Liver (tissue), 3 donors: ENCODE measurements at regions not wholly inside any gene's neighbourhood (a gene's known extent, or its start where the extent isn't known, plus 50 kb on each side); places are given as distances from the start of the nearest gene placed in this dataset.

Source experiments
- EGR1 ChIP-seq, 2 donors: IDR thresholded peaks; 2 replicates each; pipeline ENCODE4 v1.6.1; 2016 to 2018; ENCODE audit warnings: antibody characterized with exemption in 2 of 2, low read depth in 2 of 2
- GABPA ChIP-seq, 2 donors: IDR thresholded peaks in 1 of 2; conservative IDR thresholded peaks in 1 of 2; 2 replicates each; pipeline ENCODE4 v1.6.1; 2016; ENCODE audit warnings: antibody characterized with exemption in 2 of 2, mild to moderate bottlenecking in 1 of 2, moderate library complexity in 1 of 2
- HNF4G ChIP-seq: IDR thresholded peaks from 2 replicates; pipeline ENCODE4 v1.6.1; 2016; ENCODE audit warnings: antibody characterized with exemption
- JUND ChIP-seq, 2 donors: IDR thresholded peaks; 2 replicates each; pipeline ENCODE4 v1.6.1; 2016; ENCODE audit warnings: antibody characterized with exemption in 2 of 2
- RAD21 ChIP-seq, 2 donors: IDR thresholded peaks; 2 replicates each; pipeline ENCODE4 v1.6.1; 2016; ENCODE audit warnings: antibody characterized with exemption in 2 of 2, mild to moderate bottlenecking in 2 of 2
- TF ChIP-seq, protein P1 (sequence below): fragments of 150-350 bp; IDR thresholded peaks from 2 replicates; pipeline ENCODE4 v1.5.1; 2017; ENCODE audit warnings: improper control_type of control experiment, low read depth, low read length; ENCODE audit not compliant: missing input control
- TF ChIP-seq, protein P2 (sequence below): IDR thresholded peaks from 2 replicates; pipeline ENCODE4 v1.6.1; 2016; ENCODE audit warnings: antibody characterized with exemption, mild to moderate bottlenecking
- TF ChIP-seq, protein P3 (sequence below): IDR thresholded peaks from 2 replicates; pipeline ENCODE4 v1.6.1; 2016; ENCODE audit warnings: antibody characterized with exemption
- TF ChIP-seq, protein P4 (sequence below): IDR thresholded peaks from 2 replicates; pipeline ENCODE4 v1.6.1; 2016; ENCODE audit warnings: antibody characterized with exemption
- donor health status: healthy.
- donor health status: healthy.

GRCh38 chr10:44745920-44746319 lies 165.2 kb upstream of the TMEM72 start:
- TF ChIP-seq, protein P1, sequence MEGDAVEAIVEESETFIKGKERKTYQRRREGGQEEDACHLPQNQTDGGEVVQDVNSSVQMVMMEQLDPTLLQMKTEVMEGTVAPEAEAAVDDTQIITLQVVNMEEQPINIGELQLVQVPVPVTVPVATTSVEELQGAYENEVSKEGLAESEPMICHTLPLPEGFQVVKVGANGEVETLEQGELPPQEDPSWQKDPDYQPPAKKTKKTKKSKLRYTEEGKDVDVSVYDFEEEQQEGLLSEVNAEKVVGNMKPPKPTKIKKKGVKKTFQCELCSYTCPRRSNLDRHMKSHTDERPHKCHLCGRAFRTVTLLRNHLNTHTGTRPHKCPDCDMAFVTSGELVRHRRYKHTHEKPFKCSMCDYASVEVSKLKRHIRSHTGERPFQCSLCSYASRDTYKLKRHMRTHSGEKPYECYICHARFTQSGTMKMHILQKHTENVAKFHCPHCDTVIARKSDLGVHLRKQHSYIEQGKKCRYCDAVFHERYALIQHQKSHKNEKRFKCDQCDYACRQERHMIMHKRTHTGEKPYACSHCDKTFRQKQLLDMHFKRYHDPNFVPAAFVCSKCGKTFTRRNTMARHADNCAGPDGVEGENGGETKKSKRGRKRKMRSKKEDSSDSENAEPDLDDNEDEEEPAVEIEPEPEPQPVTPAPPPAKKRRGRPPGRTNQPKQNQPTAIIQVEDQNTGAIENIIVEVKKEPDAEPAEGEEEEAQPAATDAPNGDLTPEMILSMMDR: no peak
- TF ChIP-seq, protein P2, sequence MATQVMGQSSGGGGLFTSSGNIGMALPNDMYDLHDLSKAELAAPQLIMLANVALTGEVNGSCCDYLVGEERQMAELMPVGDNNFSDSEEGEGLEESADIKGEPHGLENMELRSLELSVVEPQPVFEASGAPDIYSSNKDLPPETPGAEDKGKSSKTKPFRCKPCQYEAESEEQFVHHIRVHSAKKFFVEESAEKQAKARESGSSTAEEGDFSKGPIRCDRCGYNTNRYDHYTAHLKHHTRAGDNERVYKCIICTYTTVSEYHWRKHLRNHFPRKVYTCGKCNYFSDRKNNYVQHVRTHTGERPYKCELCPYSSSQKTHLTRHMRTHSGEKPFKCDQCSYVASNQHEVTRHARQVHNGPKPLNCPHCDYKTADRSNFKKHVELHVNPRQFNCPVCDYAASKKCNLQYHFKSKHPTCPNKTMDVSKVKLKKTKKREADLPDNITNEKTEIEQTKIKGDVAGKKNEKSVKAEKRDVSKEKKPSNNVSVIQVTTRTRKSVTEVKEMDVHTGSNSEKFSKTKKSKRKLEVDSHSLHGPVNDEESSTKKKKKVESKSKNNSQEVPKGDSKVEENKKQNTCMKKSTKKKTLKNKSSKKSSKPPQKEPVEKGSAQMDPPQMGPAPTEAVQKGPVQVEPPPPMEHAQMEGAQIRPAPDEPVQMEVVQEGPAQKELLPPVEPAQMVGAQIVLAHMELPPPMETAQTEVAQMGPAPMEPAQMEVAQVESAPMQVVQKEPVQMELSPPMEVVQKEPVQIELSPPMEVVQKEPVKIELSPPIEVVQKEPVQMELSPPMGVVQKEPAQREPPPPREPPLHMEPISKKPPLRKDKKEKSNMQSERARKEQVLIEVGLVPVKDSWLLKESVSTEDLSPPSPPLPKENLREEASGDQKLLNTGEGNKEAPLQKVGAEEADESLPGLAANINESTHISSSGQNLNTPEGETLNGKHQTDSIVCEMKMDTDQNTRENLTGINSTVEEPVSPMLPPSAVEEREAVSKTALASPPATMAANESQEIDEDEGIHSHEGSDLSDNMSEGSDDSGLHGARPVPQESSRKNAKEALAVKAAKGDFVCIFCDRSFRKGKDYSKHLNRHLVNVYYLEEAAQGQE: no peak
- TF ChIP-seq, protein P3, sequence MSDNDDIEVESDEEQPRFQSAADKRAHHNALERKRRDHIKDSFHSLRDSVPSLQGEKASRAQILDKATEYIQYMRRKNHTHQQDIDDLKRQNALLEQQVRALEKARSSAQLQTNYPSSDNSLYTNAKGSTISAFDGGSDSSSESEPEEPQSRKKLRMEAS: no peak
- no peak for TF ChIP-seq RAD21 (IDR thresholded peaks at IDR 0.05)
- no peak for TF ChIP-seq HNF4G
- no peak for TF ChIP-seq EGR1 (IDR thresholded peaks at IDR 0.05; ENCODE audit: low read depth in 2 of 2)
- TF ChIP-seq GABPA (IDR thresholded peaks at IDR 0.05 in 1 of 2, conservative IDR thresholded peaks at IDR 0.05 in 1 of 2): no peak
- TF ChIP-seq, protein P4, sequence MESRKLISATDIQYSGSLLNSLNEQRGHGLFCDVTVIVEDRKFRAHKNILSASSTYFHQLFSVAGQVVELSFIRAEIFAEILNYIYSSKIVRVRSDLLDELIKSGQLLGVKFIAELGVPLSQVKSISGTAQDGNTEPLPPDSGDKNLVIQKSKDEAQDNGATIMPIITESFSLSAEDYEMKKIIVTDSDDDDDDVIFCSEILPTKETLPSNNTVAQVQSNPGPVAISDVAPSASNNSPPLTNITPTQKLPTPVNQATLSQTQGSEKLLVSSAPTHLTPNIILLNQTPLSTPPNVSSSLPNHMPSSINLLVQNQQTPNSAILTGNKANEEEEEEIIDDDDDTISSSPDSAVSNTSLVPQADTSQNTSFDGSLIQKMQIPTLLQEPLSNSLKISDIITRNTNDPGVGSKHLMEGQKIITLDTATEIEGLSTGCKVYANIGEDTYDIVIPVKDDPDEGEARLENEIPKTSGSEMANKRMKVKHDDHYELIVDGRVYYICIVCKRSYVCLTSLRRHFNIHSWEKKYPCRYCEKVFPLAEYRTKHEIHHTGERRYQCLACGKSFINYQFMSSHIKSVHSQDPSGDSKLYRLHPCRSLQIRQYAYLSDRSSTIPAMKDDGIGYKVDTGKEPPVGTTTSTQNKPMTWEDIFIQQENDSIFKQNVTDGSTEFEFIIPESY: no peak
- no peak for TF ChIP-seq JUND (IDR thresholded peaks at IDR 0.05)
